Peyer's patch (tissue), 4 donors: ENCODE measurements at regions not wholly inside any gene's neighbourhood (a gene's known extent, or its start where the extent isn't known, plus 50 kb on each side); places are given as distances from the start of the nearest gene placed in this dataset.

Experiments used
- DNase-seq, 3 donors: peaks; one replicate each; pipeline ENCODE4 v3.0.0-alpha.2; 2017 to 2019
- H3K27ac ChIP-seq, 4 donors: fragments of 200-600 bp; sonication (generic); one replicate each; pipeline ENCODE4 v1.5.1; 2016 to 2019
- H3K27me3 ChIP-seq, 2 donors: fragments of 200-600 bp; sonication (generic); one replicate each; pipeline ENCODE4 v1.5.1; 2019
- H3K36me3 ChIP-seq, 3 donors: fragments of 200-600 bp; sonication (generic); one replicate each; pipeline ENCODE4 v1.5.1; 2016 to 2019
- H3K4me1 ChIP-seq, 4 donors: fragments of 200-600 bp; sonication (generic); one replicate each; pipeline ENCODE4 v1.5.1; 2016 to 2019
- H3K4me3 ChIP-seq, 4 donors: fragments of 200-600 bp; sonication (generic); 1 replicate in 3 of 4; 2 replicates in 1 of 4; pipeline ENCODE4 v1.5.1; 2016 to 2019; ENCODE audit warnings: mild to moderate bottlenecking in 1 of 4
- H3K9me3 ChIP-seq, 4 donors: fragments of 200-600 bp; sonication (generic); one replicate each; pipeline ENCODE4 v1.5.1; 2016 to 2019; ENCODE audit warnings: mild to moderate bottlenecking in 1 of 4
- CTCF ChIP-seq, 6 experiments: fragments of 450-650 bp in 4 of 6; fragments of 200-600 bp in 2 of 6; sonication (generic) in 1 of 6; IDR thresholded peaks; one replicate each; pipeline ENCODE4 v1.5.1; 2017 to 2019; ENCODE audit warnings: antibody characterized with exemption in 6 of 6, mild to moderate bottlenecking in 3 of 6, moderate library complexity in 1 of 6
- POLR2A ChIP-seq, 2 donors: fragments of 450-650 bp; IDR thresholded peaks; one replicate each; pipeline ENCODE4 v1.5.1; 2017; ENCODE audit warnings: antibody characterized with exemption in 2 of 2, mild to moderate bottlenecking in 2 of 2, moderate library complexity in 2 of 2
- small RNA-seq, 2 donors: library from RNA; depleted of rRNA; stranded (forward); fragments of <200 nt; gene quantifications; one replicate each; pipeline ENCODE3, GENCODE V24; 2016

- H3K4me1 ChIP-seq, result peaks cover 0 to 7% (median 0%) of the 10 kb centered on the region in 4 donors
- DNase-seq, result no peak
- H3K4me3 ChIP-seq, result no peak overlapping the region
- no peaks in the 10 kb centered on the region for H3K9me3 ChIP-seq
- H3K36me3 ChIP-seq, result no peaks in the 10 kb centered on the region
- H3K27ac ChIP-seq, result peak overlapping the region in 1 of 4 donors; percentile 7
- TF ChIP-seq CTCF (IDR thresholded peaks at IDR 0.05) (no peak), POLR2A (IDR thresholded peaks at IDR 0.05) (no peak)
- H3K27me3 ChIP-seq, result no peaks in the 10 kb centered on the region
Observed at GRCh38 chr10:3836222-3836820, 51.3 kb upstream of the KLF6 start.

- no peak for DNase-seq
- TF ChIP-seq POLR2A (IDR thresholded peaks at IDR 0.05), result no peak
- TF ChIP-seq CTCF (IDR thresholded peaks at IDR 0.05), result no peak
- Histone ChIP-seq H3K4me3 (no peak overlapping the region), H3K4me1 (peaks cover 0 to 7% (median 0%) of the 10 kb centered on the region in 4 donors), H3K27ac (peak overlapping the region in 1 of 4 donors; percentile 7), H3K27me3 (no peaks in the 10 kb centered on the region), H3K9me3 (no peaks in the 10 kb centered on the region), H3K36me3 (no peaks in the 10 kb centered on the region)
Observed at GRCh38 chr10:3835770-3836169, 50.8 kb upstream of the KLF6 start.

GRCh38 chr10:3834947-3835346 is 49.9 kb upstream of the KLF6 start:
- no peaks in the 10 kb centered on the region for H3K27me3 ChIP-seq
- no peaks in the 10 kb centered on the region for H3K9me3 ChIP-seq
- H3K4me1 ChIP-seq, result peaks cover 0 to 8% (median 0%) of the 10 kb centered on the region in 4 donors
- no peak overlapping the region for H3K4me3 ChIP-seq
- no peak overlapping the region for H3K27ac ChIP-seq
- TF ChIP-seq CTCF (IDR thresholded peaks at IDR 0.05), result no peak
- no peak for TF ChIP-seq POLR2A (IDR thresholded peaks at IDR 0.05)
- DNase-seq, result no peak
- no peaks in the 10 kb centered on the region for H3K36me3 ChIP-seq

Small RNA genes in the stretch of these regions (small RNA-seq; reads per million reads assigned to genes)
- 0 reads per million in 2 donors for gene MIR6078
- 0 reads per million in 2 donors for gene RNU6-163P
